A673 (cell line): ENCODE measurements at regions not wholly inside any gene's neighbourhood (a gene's known extent, or its start where the extent isn't known, plus 50 kb on each side); places are given as distances from the start of the nearest gene placed in this dataset.

Experiments used
- CTCF ChIP-seq: fragments of 300-800, 200-600 bp; sonication (generic); conservative IDR thresholded peaks from 2 replicates; pipeline ENCODE4 v1.5.1; 2017; ENCODE audit warnings: low read depth, mild to moderate bottlenecking, antibody characterized with exemption, low read length, moderate library complexity, mixed read lengths
- EZH2 ChIP-seq: fragments of 200-600 bp; sonication (generic); IDR thresholded peaks from 2 replicates; pipeline ENCODE4 v1.6.1; 2017; ENCODE audit warnings: borderline replicate concordance, low read depth, mild to moderate bottlenecking, mixed read lengths, antibody characterized with exemption, low read length; ENCODE audit not compliant: poor library complexity, severe bottlenecking

- no peak for TF ChIP-seq CTCF
- no peak for TF ChIP-seq EZH2
Observed at GRCh38 chr11:111093061-111093460, 152.5 kb upstream of the POU2AF2 start.
